ENCODE measurements at regions not wholly inside any gene's neighbourhood (a gene's known extent, or its start where the extent isn't known, plus 50 kb on each side); places are given as distances from the start of the nearest gene placed in this dataset.

- no peak for TF ChIP-seq CTCF (IDR thresholded peaks at IDR 0.05; ENCODE audit: borderline replicate concordance, insufficient read depth, low read depth, low read length)
- no peak overlapping the region for H3K4me3 ChIP-seq (ENCODE audit: low read depth, low read length)
Measured at GRCh38 chrX:8105531-8105930, 65.5 kb downstream of the VCX2 start.

- no peak overlapping the region for H3K4me3 ChIP-seq (ENCODE audit: low read depth, low read length)
- no peak for TF ChIP-seq CTCF (IDR thresholded peaks at IDR 0.05; ENCODE audit: borderline replicate concordance, insufficient read depth, low read depth, low read length)
Measured at GRCh38 chrX:8103655-8104054, 67.4 kb downstream of the VCX2 start.

GRCh38 chrX:8091510-8091909 is 79.6 kb downstream of the VCX2 start:
- H3K4me3 ChIP-seq (ENCODE audit: low read depth, low read length): no peak overlapping the region
- TF ChIP-seq CTCF (IDR thresholded peaks at IDR 0.05; ENCODE audit: borderline replicate concordance, insufficient read depth, low read depth, low read length): no peak

GRCh38 chrX:8090906-8091305 is 80.2 kb downstream of the VCX2 start:
- no peak for TF ChIP-seq CTCF (IDR thresholded peaks at IDR 0.05; ENCODE audit: borderline replicate concordance, insufficient read depth, low read depth, low read length)
- H3K4me3 ChIP-seq (ENCODE audit: low read depth, low read length): no peak overlapping the region

- H3K4me3 ChIP-seq (ENCODE audit: low read depth, low read length): no peak overlapping the region
- TF ChIP-seq CTCF (IDR thresholded peaks at IDR 0.05; ENCODE audit: borderline replicate concordance, insufficient read depth, low read depth, low read length): no peak
Measured at GRCh38 chrX:8090482-8090881, 80.6 kb downstream of the VCX2 start.

GRCh38 chrX:8089141-8089540 is 81.9 kb downstream of the VCX2 start:
- no peak overlapping the region for H3K4me3 ChIP-seq (ENCODE audit: low read depth, low read length)
- TF ChIP-seq CTCF (IDR thresholded peaks at IDR 0.05; ENCODE audit: borderline replicate concordance, insufficient read depth, low read depth, low read length): no peak

- no peak overlapping the region for H3K4me3 ChIP-seq (ENCODE audit: low read depth, low read length)
- TF ChIP-seq CTCF (IDR thresholded peaks at IDR 0.05; ENCODE audit: borderline replicate concordance, insufficient read depth, low read depth, low read length): no peak
Measured at GRCh38 chrX:8084006-8084405, 87.1 kb downstream of the VCX2 start.
